ENCODE measurements at regions not wholly inside any gene's neighbourhood (a gene's known extent, or its start where the extent isn't known, plus 50 kb on each side); places are given as distances from the start of the nearest gene placed in this dataset.
"Not testable (repeated sequence)": the region's sequence is repeated elsewhere in the genome, so short reads cannot be mapped to it uniquely, and the experiment has no call there.

DNA sequence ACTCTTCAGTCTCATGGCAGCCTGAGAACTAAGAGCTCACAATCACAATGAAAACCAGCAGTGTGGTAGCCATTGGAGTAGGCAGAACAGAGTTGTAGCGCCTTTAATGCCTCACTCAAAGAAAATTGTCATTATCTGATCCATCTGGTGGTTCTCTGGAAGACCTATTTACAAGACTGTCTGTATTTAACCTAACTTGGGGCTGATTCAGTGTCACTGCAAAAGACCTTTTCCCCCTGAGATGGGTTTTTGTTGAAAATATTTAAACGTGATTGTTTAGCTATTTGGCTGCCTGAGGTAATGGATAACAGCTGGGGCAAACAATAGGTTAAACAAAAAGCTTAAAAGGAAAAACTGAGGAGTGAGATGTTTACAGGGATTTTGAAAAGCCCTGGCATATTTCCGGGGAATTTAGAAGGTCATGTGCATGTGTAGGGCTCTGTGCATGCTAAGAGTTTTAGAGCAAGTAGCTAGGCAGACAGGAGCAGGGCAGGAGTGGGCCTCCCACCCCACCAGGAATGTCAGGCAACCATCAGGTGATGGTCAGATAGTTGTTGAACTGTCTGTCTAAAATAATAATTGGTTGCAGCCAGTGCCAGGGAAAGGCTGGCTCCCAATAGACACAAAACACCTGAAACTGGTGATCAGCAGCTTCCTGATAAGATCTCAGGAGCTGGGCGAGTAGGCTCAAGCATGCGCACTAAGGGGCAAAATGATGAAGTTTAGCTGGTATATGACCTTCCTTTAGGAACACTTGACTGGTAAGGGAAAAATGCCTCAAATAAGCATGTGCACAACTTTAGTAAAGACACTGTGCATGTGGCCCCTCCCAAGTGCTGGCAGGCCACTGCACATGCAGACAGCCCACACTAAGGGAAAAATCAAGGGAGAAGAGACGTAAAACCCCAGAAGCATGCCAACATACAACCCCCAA is 70.8 kb upstream of the AKIRIN2 start:
- Histone ChIP-seq H3K4me3 (ENCODE audit: low read length) (no peak overlapping the region), H3K4me1 (ENCODE audit: insufficient read depth, low read length) (no peaks in the 10 kb centered on the region), H3K9me3 (ENCODE audit: low read depth, low read length) (no peaks in the 10 kb centered on the region), H3K27me3 (ENCODE audit: insufficient read depth, low read length) (no peaks in the 10 kb centered on the region)

DNA sequence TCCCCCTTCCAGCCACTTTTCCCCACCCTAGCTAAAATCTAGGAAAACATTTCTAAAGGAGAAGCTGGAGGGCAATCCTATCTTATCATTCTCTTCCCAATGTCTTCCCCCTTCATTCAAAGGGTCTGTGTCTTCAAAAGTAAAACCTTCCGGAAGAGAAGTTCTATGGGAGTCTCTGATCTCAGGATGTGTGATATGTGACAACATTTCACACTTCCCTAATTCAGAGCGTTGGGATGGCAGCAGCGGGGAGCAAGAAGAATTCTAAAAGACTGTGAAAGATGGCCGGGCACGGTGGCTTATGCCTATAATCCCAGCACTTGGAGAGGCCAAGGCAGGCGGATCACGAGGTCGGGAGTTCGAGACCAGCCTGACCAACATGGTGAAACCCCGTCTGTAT is 65.4 kb upstream of the AKIRIN2 start:
- Histone ChIP-seq H3K4me1 (ENCODE audit: insufficient read depth, low read length) (peaks cover 7% of the 10 kb centered on the region), H3K27me3 (ENCODE audit: insufficient read depth, low read length) (no peaks in the 10 kb centered on the region), H3K9me3 (ENCODE audit: low read depth, low read length) (no peaks in the 10 kb centered on the region), H3K4me3 (ENCODE audit: low read length) (no peak overlapping the region)

DNA sequence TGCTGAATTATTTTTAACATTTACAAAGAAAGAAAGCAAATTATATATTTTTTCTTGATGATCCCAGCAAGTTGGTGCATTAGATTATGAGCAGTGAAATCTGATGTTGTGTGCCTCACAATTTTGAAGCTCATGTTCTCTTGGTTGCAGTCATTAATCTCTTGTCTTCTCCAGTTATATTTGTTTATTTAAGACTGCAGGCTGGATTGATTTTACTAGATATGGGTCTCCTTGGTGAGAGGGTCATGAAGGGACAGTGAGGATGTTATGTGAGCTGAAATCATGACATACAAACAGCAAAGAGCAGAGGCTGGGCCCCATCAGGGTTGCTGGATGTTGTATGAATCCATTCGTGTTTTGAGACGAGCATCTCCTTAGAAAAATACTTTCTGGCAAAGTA is 64.2 kb upstream of the AKIRIN2 start:
- no peaks in the 10 kb centered on the region for H3K9me3 ChIP-seq (ENCODE audit: low read depth, low read length)
- H3K4me1 ChIP-seq (ENCODE audit: insufficient read depth, low read length) = peaks cover 7% of the 10 kb centered on the region
- H3K4me3 ChIP-seq (ENCODE audit: low read length) = no peak overlapping the region
- no peaks in the 10 kb centered on the region for H3K27me3 ChIP-seq (ENCODE audit: insufficient read depth, low read length)

DNA sequence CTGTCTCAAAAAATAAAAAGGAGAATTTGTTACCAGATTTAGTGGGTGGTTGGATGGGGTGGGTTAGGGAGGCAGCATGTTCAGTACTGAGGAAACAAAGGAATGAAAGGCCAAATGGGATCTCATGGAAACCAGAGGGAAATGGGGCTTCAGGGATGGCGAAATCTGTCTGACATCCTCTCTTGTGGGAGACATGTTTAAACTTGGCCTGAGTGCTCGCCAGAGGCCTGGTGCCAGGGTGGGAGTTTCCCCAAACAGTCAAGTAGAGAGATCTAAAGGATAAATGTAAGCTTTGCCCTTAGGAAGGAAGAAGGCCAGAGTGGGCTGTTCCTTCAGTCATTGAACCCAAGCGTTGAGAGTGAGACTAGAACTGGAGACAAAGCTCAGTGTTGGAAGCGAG is 61.9 kb upstream of the AKIRIN2 start:
- H3K9me3 ChIP-seq (ENCODE audit: low read depth, low read length) = no peaks in the 10 kb centered on the region
- peaks cover 16% of the 10 kb centered on the region for H3K4me1 ChIP-seq (ENCODE audit: insufficient read depth, low read length)
- H3K4me3 ChIP-seq (ENCODE audit: low read length) = no peak overlapping the region
- no peaks in the 10 kb centered on the region for H3K27me3 ChIP-seq (ENCODE audit: insufficient read depth, low read length)

DNA sequence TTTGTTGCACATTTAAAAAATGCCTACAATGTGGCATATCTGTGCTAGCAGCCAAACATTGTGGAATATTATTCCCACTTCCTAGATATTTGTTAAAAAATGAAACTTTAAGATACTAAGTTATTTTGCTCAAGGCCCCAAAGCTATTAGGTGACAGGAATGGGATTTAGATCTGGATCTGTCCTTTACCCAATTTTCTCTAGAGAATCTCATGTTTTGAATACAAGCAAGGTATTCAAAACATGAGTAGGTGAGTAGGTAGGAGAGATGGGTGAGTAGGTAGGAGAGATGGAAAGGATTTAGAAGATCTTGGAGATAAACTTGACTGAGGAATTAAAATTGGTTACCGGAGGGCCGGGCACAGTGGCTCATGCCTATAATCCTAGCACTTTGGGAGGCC is 61.2 kb upstream of the AKIRIN2 start:
- H3K4me1 ChIP-seq (ENCODE audit: insufficient read depth, low read length) = peaks cover 19% of the 10 kb centered on the region
- H3K4me3 ChIP-seq (ENCODE audit: low read length) = no peak overlapping the region
- no peaks in the 10 kb centered on the region for H3K27me3 ChIP-seq (ENCODE audit: insufficient read depth, low read length)
- no peaks in the 10 kb centered on the region for H3K9me3 ChIP-seq (ENCODE audit: low read depth, low read length)

DNA sequence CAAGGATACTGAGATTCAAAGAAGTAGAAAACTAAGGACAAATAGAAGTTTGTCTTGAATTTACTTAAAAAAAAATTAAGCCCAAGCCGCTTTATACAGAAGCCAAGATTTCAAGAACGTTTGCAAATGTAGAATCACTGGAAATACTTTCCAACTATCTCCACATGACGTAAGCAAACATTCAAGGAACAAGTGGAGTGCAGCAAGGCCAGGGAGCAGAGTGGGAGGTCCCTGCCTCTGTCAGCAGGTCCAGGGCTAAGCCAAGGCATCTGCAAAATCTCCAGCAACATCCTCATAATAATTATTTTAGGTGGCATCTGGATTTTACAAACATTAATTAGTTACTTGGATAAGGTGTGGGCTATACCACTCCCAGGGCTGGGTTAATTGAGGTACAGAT is 60.1 kb upstream of the AKIRIN2 start:
- Histone ChIP-seq H3K4me1 (ENCODE audit: insufficient read depth, low read length) (peaks cover 24% of the 10 kb centered on the region), H3K27me3 (ENCODE audit: insufficient read depth, low read length) (no peaks in the 10 kb centered on the region), H3K9me3 (ENCODE audit: low read depth, low read length) (no peaks in the 10 kb centered on the region), H3K4me3 (ENCODE audit: low read length) (no peak overlapping the region)

DNA sequence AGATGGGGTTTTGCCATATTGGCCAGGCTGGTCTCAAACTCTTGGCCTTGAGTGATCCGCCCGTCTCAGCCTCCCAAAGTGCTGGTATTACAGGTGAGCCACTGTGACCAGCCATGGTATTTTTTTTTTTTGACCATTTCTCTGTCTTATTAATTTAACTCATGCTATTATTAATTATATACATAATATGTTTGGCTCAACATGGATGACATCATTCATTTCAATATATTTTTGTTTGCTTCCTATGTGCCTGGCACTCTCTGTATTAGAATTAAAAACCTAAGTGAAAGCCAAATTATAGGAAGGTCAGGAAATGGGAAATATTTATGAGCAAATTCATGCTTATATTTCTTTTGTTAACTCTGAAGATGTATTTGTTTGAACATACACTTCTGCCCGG is 55.8 kb upstream of the AKIRIN2 start:
- no peaks in the 10 kb centered on the region for H3K9me3 ChIP-seq (ENCODE audit: low read depth, low read length)
- no peak overlapping the region for H3K4me3 ChIP-seq (ENCODE audit: low read length)
- peaks cover 54% of the 10 kb centered on the region for H3K4me1 ChIP-seq (ENCODE audit: insufficient read depth, low read length)
- no peaks in the 10 kb centered on the region for H3K27me3 ChIP-seq (ENCODE audit: insufficient read depth, low read length)

DNA sequence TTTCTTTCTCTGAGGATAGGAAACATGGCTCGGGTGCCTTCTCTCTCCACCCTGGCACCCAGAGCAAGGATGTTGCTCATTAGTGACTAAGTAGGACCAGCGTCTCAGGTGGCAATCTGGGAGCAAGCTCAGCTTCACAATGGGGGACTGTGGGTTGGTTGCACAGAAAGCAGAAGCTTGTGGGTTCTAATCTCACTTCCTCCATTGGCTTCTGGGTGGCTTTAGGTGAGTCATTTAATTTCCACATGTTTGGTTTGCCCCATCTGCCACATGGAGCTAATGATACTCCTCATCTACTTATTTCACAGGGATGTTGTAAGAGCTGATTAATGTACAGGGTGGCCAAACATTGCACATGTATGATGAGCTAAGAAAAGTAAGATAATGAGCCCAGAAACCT is 54.8 kb upstream of the AKIRIN2 start:
- H3K4me3 ChIP-seq (ENCODE audit: low read length) = no peak overlapping the region
- no peaks in the 10 kb centered on the region for H3K27me3 ChIP-seq (ENCODE audit: insufficient read depth, low read length)
- H3K9me3 ChIP-seq (ENCODE audit: low read depth, low read length) = no peaks in the 10 kb centered on the region
- H3K4me1 ChIP-seq (ENCODE audit: insufficient read depth, low read length) = peaks cover 56% of the 10 kb centered on the region

DNA sequence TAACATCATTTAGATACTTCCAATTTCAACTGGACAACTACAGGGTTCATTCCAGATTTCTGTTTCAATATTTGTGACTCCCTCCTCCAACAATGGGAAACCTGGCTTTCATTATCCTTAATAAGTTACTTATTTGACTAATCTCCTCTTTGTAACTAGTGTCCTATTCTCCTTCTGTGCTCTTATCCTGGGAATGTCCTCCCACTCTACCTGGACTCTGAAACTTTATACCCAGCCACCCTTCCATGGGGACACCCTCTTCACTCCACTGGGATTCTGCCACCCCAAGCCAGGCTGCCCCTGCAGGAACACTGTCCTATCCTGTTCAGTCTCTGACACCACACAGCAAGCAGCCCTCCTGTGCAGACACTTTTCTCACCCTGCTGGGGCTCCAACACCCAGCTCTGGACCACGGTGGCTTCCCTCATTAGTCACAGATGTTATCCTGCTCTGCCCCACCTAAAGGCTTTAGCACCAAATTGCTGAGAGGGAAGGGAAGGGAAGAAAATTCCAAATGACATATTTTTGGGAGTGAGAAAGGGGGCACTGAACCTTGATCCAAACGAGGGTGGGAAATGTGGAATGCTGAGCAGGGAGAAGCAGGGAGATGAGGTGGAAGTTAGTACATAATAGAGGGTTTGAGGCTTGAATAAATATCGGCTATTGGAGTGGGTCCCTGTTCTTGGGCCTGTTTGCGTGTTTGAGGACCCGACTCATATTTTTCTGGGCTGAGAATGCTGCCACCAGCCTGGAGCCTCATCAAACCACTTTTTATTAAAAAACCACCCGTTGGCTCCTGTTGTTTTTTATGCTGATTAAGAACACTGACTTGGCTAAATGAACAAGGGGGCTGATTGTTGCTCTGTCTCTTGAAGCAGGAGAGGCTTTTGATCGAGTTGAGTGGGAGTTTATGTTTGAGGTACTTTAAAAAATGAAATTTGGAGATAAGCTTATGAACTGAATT is 54.0 kb upstream of the AKIRIN2 start:
- no peak overlapping the region for H3K4me3 ChIP-seq (ENCODE audit: low read length)
- H3K27me3 ChIP-seq (ENCODE audit: insufficient read depth, low read length) = no peaks in the 10 kb centered on the region
- H3K4me1 ChIP-seq (ENCODE audit: insufficient read depth, low read length) = peaks cover 56% of the 10 kb centered on the region
- H3K9me3 ChIP-seq (ENCODE audit: low read depth, low read length) = no peaks in the 10 kb centered on the region

DNA sequence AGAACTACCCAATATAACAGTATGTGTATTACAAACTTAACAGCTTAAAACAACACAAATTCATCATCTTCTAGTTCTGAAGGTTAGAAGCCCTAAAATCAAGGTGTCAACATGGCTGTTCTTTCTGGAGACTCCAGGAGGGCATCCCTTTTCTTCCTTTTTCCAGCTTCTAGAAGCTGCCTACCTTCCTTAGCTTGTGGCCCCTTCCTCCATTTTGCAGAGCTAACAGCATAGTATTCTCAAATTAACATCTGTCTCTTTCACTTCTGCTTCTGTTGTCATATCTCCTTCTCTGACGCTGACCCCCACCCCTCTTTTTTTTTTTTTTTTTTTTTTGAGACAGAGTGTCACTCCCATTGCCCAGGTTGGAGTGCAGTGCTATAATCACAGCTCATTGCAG is 52.8 kb upstream of the AKIRIN2 start:
- H3K27me3 ChIP-seq (ENCODE audit: insufficient read depth, low read length) = no peaks in the 10 kb centered on the region
- H3K9me3 ChIP-seq (ENCODE audit: low read depth, low read length) = no peaks in the 10 kb centered on the region
- no peak overlapping the region for H3K4me3 ChIP-seq (ENCODE audit: low read length)
- H3K4me1 ChIP-seq (ENCODE audit: insufficient read depth, low read length) = peaks cover 53% of the 10 kb centered on the region

DNA sequence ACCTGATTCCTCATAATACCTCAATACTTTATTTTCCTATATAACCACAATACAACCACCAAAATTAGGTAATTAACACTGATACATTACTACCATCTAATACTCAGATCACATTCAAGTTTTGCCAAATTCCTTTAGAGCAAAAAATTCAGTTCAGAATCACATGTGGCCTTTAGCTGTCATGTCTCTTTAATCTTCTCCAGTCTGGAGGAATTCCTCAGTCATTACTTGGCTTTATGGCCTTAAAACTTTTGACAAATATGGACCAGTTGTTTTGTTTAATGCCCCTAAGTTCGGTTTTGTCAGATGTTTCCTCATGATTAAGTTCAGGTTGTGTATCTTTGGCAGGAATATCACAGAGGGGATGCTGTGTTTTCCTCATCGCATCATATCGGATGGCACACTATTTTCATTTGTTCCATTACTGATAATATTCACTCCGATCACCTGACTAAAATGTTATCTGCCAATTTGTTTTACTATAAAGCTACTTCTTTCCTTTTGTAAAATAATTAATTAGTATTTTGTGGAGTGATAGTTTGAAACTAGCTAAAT is 51.2 kb upstream of the AKIRIN2 start:
- Histone ChIP-seq H3K27me3 (ENCODE audit: insufficient read depth, low read length) (no peaks in the 10 kb centered on the region), H3K4me1 (ENCODE audit: insufficient read depth, low read length) (peaks cover 46% of the 10 kb centered on the region), H3K9me3 (ENCODE audit: low read depth, low read length) (no peaks in the 10 kb centered on the region)

DNA sequence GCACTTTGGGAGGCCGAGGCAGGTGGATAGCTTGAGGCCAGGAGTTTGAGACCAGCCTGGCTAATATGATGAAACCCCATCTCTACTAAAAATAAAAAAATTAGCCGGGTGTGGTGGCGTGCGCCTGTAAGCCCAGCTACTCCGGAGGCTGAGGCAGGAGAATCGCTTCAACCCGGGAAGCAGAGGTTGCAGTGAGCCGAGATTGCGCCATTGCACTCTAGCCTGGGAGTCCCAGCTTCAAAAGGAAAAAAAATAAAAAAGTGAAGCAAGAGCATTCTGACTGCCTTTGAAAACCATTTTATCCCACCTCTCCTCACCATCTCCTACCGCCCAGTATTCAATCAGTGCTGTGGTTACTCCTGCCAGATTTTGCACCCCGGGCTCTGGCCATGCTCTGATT is 50.5 kb upstream of the AKIRIN2 start:
- H3K9me3 ChIP-seq (ENCODE audit: low read depth, low read length); H3K27me3 ChIP-seq (ENCODE audit: insufficient read depth, low read length); H3K4me3 ChIP-seq (ENCODE audit: low read length): not testable (repeated sequence)
- H3K4me1 ChIP-seq (ENCODE audit: insufficient read depth, low read length) = peaks cover 46% of the 10 kb centered on the region

More for the DNA sequence above, 51.2 kb upstream of the AKIRIN2 start:
- H3K4me3 ChIP-seq (ENCODE audit: low read length) = no peak overlapping the region
